OCI-LY7 (cell line): ENCODE measurements at regions not wholly inside any gene's neighbourhood (a gene's known extent, or its start where the extent isn't known, plus 50 kb on each side); places are given as distances from the start of the nearest gene placed in this dataset.

Experiments
- BruUV-seq: library from RNA; stranded (reverse); fragments of 400-500 nt; replicated peaks from 2 replicates; lab custom pipeline; 2021; lab: Mats Ljungman, UMichigan
- CTCF ChIA-PET: fragments of 300-600 bp; sonication (Branson Sonifier 250); formaldehyde crosslinking; loops from one replicate; lab custom pipeline; 2022; ENCODE audit warnings: antibody characterized with exemption; ENCODE audit not compliant: unreplicated experiment; lab: Charles Lee
- POLR2A ChIA-PET: fragments of 300-600 bp; sonication (Branson Sonifier 250); formaldehyde crosslinking; loops from one replicate; lab custom pipeline; 2022; ENCODE audit warnings: antibody characterized with exemption; lab: Charles Lee
- DNase-seq: peaks from one replicate; pipeline ENCODE4 v3.0.0-alpha.2; 2015; ENCODE audit warnings: low spot score
- H2AFZ ChIP-seq: fragments of 200-600 bp; sonication (generic), shearing (Covaris generic); 2 replicates; pipeline ENCODE4 v1.6.1; 2014; ENCODE audit warnings: mild to moderate bottlenecking, antibody characterized with exemption, low read length, moderate library complexity
- H3K27ac ChIP-seq: fragments of 200-600 bp; sonication (generic); 2 replicates; pipeline ENCODE4 v1.5.1; 2014; ENCODE audit warnings: mixed run types, low read depth, mild to moderate bottlenecking, moderate library complexity, low read length, inconsistent platforms; ENCODE audit not compliant: poor library complexity, severe bottlenecking
- H3K36me3 ChIP-seq: fragments of 200-600 bp; sonication (generic); 2 replicates; pipeline ENCODE4 v1.6.1; 2014; ENCODE audit warnings: mild to moderate bottlenecking, antibody characterized with exemption, low read length, moderate library complexity, mixed read lengths; ENCODE audit not compliant: insufficient read depth
- H3K4me1 ChIP-seq: fragments of 200-600 bp; sonication (generic); 2 replicates; pipeline ENCODE4 v1.5.1; 2014; ENCODE audit warnings: mild to moderate bottlenecking, low read length; ENCODE audit not compliant: insufficient read depth, poor library complexity, severe bottlenecking
- H3K4me2 ChIP-seq: fragments of 200-600 bp; sonication (generic); 2 replicates; pipeline ENCODE4 v1.6.1; 2014; ENCODE audit warnings: mild to moderate bottlenecking, low read length
- H3K4me3 ChIP-seq: fragments of 200-600 bp; sonication (generic); 2 replicates; pipeline ENCODE4 v1.5.1; 2014; ENCODE audit warnings: mild to moderate bottlenecking, low read depth, low read length; ENCODE audit not compliant: poor library complexity, severe bottlenecking
- H3K79me2 ChIP-seq: fragments of 200-600 bp; sonication (generic); 2 replicates; pipeline ENCODE4 v1.6.1; 2016; ENCODE audit warnings: low read depth, mild to moderate bottlenecking, low read length, moderate library complexity, mixed read lengths; ENCODE audit not compliant: insufficient read depth
- H3K9me2 ChIP-seq: fragments of 200-600 bp; sonication (generic); 2 replicates; pipeline ENCODE4 v1.6.1; 2016; ENCODE audit warnings: mild to moderate bottlenecking, low read length, mixed read lengths; ENCODE audit not compliant: insufficient read depth
- H3K9me3 ChIP-seq: fragments of 200-600 bp; sonication (generic); 2 replicates; pipeline ENCODE4 v1.6.1; 2014; ENCODE audit warnings: mild to moderate bottlenecking, mixed run types, low read length, mixed read lengths
- H4K20me1 ChIP-seq: fragments of 200-600 bp; sonication (generic); 2 replicates; pipeline ENCODE4 v1.6.1; 2014; ENCODE audit warnings: mild to moderate bottlenecking, antibody characterized with exemption, low read length, moderate library complexity, mixed read lengths; ENCODE audit not compliant: insufficient read depth
- CTCF ChIP-seq: fragments of 200-600 bp; sonication (generic); conservative IDR thresholded peaks from 2 replicates; pipeline ENCODE4 v1.5.1; 2014; ENCODE audit warnings: mild to moderate bottlenecking, antibody characterized with exemption, low read length, moderate library complexity, mixed read lengths
- EZH2phosphoT487 ChIP-seq: fragments of 200-600 bp; sonication (generic); IDR thresholded peaks from 2 replicates; pipeline ENCODE4 v1.6.1; 2018; ENCODE audit warnings: low read depth, borderline replicate concordance, mild to moderate bottlenecking, mixed run types, antibody characterized with exemption, low read length, moderate library complexity, mixed read lengths
- intact Hi-C: fragments of 100-400 bp; cut with micrococcal nuclease; formaldehyde crosslinking; loops from one replicate; pipeline ENCODE4 v1.10.0; 2022; ENCODE audit not compliant: unreplicated experiment

- H4K20me1 ChIP-seq: no peaks in the 10 kb centered on the region
- H3K27ac ChIP-seq: no peak overlapping the region
- H3K9me2 ChIP-seq: no peaks in the 10 kb centered on the region
- BruUV-seq: no TSS peak
- no peak overlapping the region for H3K4me2 ChIP-seq
- CTCF ChIA-PET: no interaction called here
- no peak overlapping the region for H2AFZ ChIP-seq
- intact Hi-C loops: no loop called here
- no peak for TF ChIP-seq CTCF
- TF ChIP-seq EZH2phosphoT487: no peak
- H3K4me1 ChIP-seq: no peaks in the 10 kb centered on the region
- no peak for DNase-seq
- POLR2A ChIA-PET: interaction anchor here (0.6 to 0.9 kb wide), 5 partner anchors 8 to 298 kb away, joined by 3 to 5 read pairs (median 3); no protein-coding TSS in a partner anchor
- peaks cover 11% of the 10 kb centered on the region; the same call in 1 of the 2 replicates for H3K9me3 ChIP-seq
- no peak overlapping the region for H3K4me3 ChIP-seq
- no peaks in the 10 kb centered on the region for H3K36me3 ChIP-seq
- H3K79me2 ChIP-seq: no peaks in the 10 kb centered on the region
Measured at GRCh38 chr5:56712895-56713591, 102.3 kb upstream of the MAP3K1 start.

- TF ChIP-seq EZH2phosphoT487 (no peak), CTCF (no peak)
- H3K79me2 ChIP-seq: no peaks in the 10 kb centered on the region
- H3K4me3 ChIP-seq: no peak overlapping the region
- H3K4me2 ChIP-seq: no peak overlapping the region
- intact Hi-C loops: no loop called here
- no TSS peak for BruUV-seq
- H3K4me1 ChIP-seq: peaks cover 6% of the 10 kb centered on the region
- no peak overlapping the region for H3K27ac ChIP-seq
- no peak overlapping the region for H2AFZ ChIP-seq
- H3K9me2 ChIP-seq: no peaks in the 10 kb centered on the region
- ChIA-PET POLR2A (interaction anchor here (0.7 to 2.1 kb wide), 2 partner anchors 8 to 23 kb away, joined by 3 to 6 read pairs; no protein-coding TSS in a partner anchor), CTCF (no interaction called here)
- DNase-seq: no peak
- H3K9me3 ChIP-seq: peaks cover 11% of the 10 kb centered on the region; the same call in 1 of the 2 replicates
- no peaks in the 10 kb centered on the region for H4K20me1 ChIP-seq
- no peaks in the 10 kb centered on the region for H3K36me3 ChIP-seq
Measured at GRCh38 chr5:56710826-56711590, 104.3 kb upstream of the MAP3K1 start.
